Left lung (tissue), 4 donors: ENCODE measurements at regions not wholly inside any gene's neighbourhood (a gene's known extent, or its start where the extent isn't known, plus 50 kb on each side); places are given as distances from the start of the nearest gene placed in this dataset.
"Not testable (repeated sequence)": the region's sequence is repeated elsewhere in the genome, so short reads cannot be mapped to it uniquely, and the experiment has no call there.

Experiments used
- ATAC-seq: fragments of 200-7000 bp; cut with Tn5 transposase; one replicate; pipeline ENCODE4 v1.9.1; 2020; ENCODE audit warnings: moderate library complexity
- DNase-seq, 4 donors: peaks; one replicate each; pipeline ENCODE4 v3.0.0-alpha.2; 2013 to 2020
- H3K27ac ChIP-seq, 2 donors: fragments of 200-600 bp; sonication (generic) in 1 of 2; one replicate each; pipeline versions ENCODE4 v1.5.0 to v1.8.0; 2020 to 2021
- H3K27me3 ChIP-seq, 2 donors: fragments of 200-600 bp; sonication (generic) in 1 of 2; one replicate each; pipeline versions ENCODE4 v1.5.0 to v1.8.0; 2020 to 2021
- H3K36me3 ChIP-seq, 2 donors: fragments of 200-600 bp; sonication (generic) in 1 of 2; one replicate each; pipeline versions ENCODE4 v1.5.0 to v1.8.0; 2020 to 2021
- H3K4me1 ChIP-seq, 2 donors: fragments of 200-600 bp; one replicate each; pipeline ENCODE4 v1.8.0; 2021
- H3K4me3 ChIP-seq, 2 donors: fragments of 200-600 bp; sonication (generic) in 1 of 2; one replicate each; pipeline versions ENCODE4 v1.5.0 to v1.8.0; 2020 to 2021; ENCODE audit warnings: mild to moderate bottlenecking in 1 of 2
- H3K9me3 ChIP-seq, 2 donors: fragments of 200-600 bp; sonication (generic) in 1 of 2; one replicate each; pipeline versions ENCODE4 v1.5.0 to v1.8.0; 2020 to 2021
- intact Hi-C, 2 donors: fragments of 100-400 bp; cut with DNase I; formaldehyde crosslinking; loops; one replicate each; pipeline versions ENCODE4 v1.11.2 to v1.14.2; 2022
- TF ChIP-seq, protein P1 (sequence below), 2 donors: fragments of 200-600 bp; sonication (generic) in 1 of 2; IDR thresholded peaks; one replicate each; pipeline versions ENCODE4 v1.5.0 to v1.8.0; 2021; ENCODE audit warnings: antibody characterized with exemption in 2 of 2
- donor health status: DM: no; HTN: yes; CAD: no.
- donor health status: DM: no; HTN: no; CAD: no.

- Histone ChIP-seq H3K4me1 (no peaks in the 10 kb centered on the region), H3K27ac (no peak overlapping the region), H3K9me3 (no peaks in the 10 kb centered on the region), H3K36me3 (no peaks in the 10 kb centered on the region), H3K4me3 (no peak overlapping the region), H3K27me3 (no peaks in the 10 kb centered on the region)
- intact Hi-C loops: no loop called here
- TF ChIP-seq, protein P1, sequence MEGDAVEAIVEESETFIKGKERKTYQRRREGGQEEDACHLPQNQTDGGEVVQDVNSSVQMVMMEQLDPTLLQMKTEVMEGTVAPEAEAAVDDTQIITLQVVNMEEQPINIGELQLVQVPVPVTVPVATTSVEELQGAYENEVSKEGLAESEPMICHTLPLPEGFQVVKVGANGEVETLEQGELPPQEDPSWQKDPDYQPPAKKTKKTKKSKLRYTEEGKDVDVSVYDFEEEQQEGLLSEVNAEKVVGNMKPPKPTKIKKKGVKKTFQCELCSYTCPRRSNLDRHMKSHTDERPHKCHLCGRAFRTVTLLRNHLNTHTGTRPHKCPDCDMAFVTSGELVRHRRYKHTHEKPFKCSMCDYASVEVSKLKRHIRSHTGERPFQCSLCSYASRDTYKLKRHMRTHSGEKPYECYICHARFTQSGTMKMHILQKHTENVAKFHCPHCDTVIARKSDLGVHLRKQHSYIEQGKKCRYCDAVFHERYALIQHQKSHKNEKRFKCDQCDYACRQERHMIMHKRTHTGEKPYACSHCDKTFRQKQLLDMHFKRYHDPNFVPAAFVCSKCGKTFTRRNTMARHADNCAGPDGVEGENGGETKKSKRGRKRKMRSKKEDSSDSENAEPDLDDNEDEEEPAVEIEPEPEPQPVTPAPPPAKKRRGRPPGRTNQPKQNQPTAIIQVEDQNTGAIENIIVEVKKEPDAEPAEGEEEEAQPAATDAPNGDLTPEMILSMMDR (IDR thresholded peaks at IDR 0.05): no peak
- peak in 1 of 4 donors; percentile 5 for DNase-seq
- ATAC-seq: peak; percentile 42
Observed at GRCh38 chr4:188976644-188977115, 837.4 kb downstream of the TRIML1 start.

- H3K9me3 ChIP-seq, H3K4me1 ChIP-seq, H3K4me3 ChIP-seq, H3K27me3 ChIP-seq, DNase-seq, H3K36me3 ChIP-seq, H3K27ac ChIP-seq, intact Hi-C loops, ATAC-seq: not testable (repeated sequence)
Observed at GRCh38 chr4:188977232-188977631, 838.0 kb downstream of the TRIML1 start.

DNA sequence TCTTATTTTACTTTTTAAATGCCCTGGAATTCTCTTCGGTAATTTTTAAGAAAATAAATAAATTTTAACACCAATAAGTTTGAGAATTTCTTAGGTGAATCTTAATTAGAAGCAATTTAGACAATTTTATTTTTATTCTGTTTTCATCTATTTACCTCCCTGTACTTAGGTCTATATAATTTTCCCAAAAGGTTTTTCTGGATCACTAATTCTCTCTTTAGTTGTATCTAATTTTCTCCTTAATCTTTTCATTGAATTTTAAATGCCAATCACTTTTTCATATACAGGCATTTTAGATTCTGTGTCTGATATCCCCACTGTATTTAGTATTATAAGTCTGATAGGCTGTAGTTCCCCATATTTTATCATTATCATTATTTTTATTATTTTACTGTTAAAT is 845.3 kb downstream of the TRIML1 start:
- ATAC-seq: no peak
- H3K36me3 ChIP-seq: no peaks in the 10 kb centered on the region
- TF ChIP-seq, protein P1 (IDR thresholded peaks at IDR 0.05): no peak
- H3K4me1 ChIP-seq: no peaks in the 10 kb centered on the region
- no peak overlapping the region for H3K27ac ChIP-seq
- H3K27me3 ChIP-seq: no peaks in the 10 kb centered on the region
- H3K9me3 ChIP-seq: peaks cover 0 to 21% of the 10 kb centered on the region in 2 donors
- intact Hi-C loops: no loop called here
- H3K4me3 ChIP-seq: no peak overlapping the region
- DNase-seq: no peak

DNA sequence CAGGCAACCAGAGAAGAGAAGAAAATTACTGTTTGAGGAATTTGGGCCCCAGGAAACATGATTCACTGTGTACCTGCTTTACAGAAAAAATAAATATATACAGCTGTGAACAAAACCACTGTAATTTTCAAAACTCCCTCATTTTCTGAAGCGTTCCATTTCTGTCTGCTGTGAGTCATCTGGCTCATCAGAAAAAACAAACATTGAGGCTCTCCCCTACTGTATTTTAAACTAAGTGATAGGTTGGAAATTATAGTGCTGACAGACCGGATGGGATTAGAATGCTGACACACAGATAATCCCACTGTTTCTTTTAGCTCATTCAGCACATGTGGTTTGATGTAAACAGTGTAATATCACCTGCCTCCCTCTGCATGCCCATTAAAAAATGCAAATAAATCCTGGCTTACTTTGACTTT is 847.0 kb downstream of the TRIML1 start:
- H3K36me3 ChIP-seq: no peaks in the 10 kb centered on the region
- H3K9me3 ChIP-seq: peaks cover 0 to 21% of the 10 kb centered on the region in 2 donors
- H3K4me1 ChIP-seq: no peaks in the 10 kb centered on the region
- DNase-seq (peak in 1 of 4 donors; percentile 4), ATAC-seq (no peak)
- no peak overlapping the region for H3K27ac ChIP-seq
- no peaks in the 10 kb centered on the region for H3K27me3 ChIP-seq
- intact Hi-C loops: no loop called here
- H3K4me3 ChIP-seq: no peak overlapping the region
- TF ChIP-seq, protein P1 (IDR thresholded peaks at IDR 0.05): no peak

GRCh38 chr4:188987011-188987410 is 847.8 kb downstream of the TRIML1 start:
- no peaks in the 10 kb centered on the region for H3K36me3 ChIP-seq
- no peak overlapping the region for H3K27ac ChIP-seq
- H3K4me3 ChIP-seq: no peak overlapping the region
- TF ChIP-seq, protein P1 (IDR thresholded peaks at IDR 0.05): no peak
- H3K4me1 ChIP-seq: no peaks in the 10 kb centered on the region
- no peaks in the 10 kb centered on the region for H3K27me3 ChIP-seq
- intact Hi-C loops: no loop called here
- peaks cover 0 to 21% of the 10 kb centered on the region in 2 donors for H3K9me3 ChIP-seq
- no peak for ATAC-seq
- no peak for DNase-seq

GRCh38 chr4:188988131-188988530 is 848.9 kb downstream of the TRIML1 start:
- Histone ChIP-seq H3K36me3 (no peaks in the 10 kb centered on the region), H3K9me3 (peaks cover 0 to 21% of the 10 kb centered on the region in 2 donors), H3K4me3 (no peak overlapping the region), H3K4me1 (no peaks in the 10 kb centered on the region), H3K27ac (no peak overlapping the region), H3K27me3 (no peaks in the 10 kb centered on the region)
- TF ChIP-seq, protein P1 (IDR thresholded peaks at IDR 0.05): no peak
- ATAC-seq (no peak), DNase-seq (no peak)
- intact Hi-C loops: no loop called here
